HFFc6 (cell line): ENCODE measurements at regions not wholly inside any gene's neighbourhood (a gene's known extent, or its start where the extent isn't known, plus 50 kb on each side); places are given as distances from the start of the nearest gene placed in this dataset.

ENCODE experiments used
- DNase-seq: peaks from one replicate; pipeline ENCODE4 v3.0.0-alpha.2; 2018
- H3K27ac Mint-ChIP-seq: 2 replicates; pipeline ENCODE4 v1.8.0; 2020; ENCODE audit warnings: mild to moderate bottlenecking, mixed read lengths
- H3K27me3 Mint-ChIP-seq: 2 replicates; pipeline ENCODE4 v1.8.0; 2021; ENCODE audit warnings: mild to moderate bottlenecking, moderate library complexity, mixed read lengths; ENCODE audit not compliant: insufficient read depth
- H3K36me3 Mint-ChIP-seq: 2 replicates; pipeline ENCODE4 v1.8.0; 2021; ENCODE audit warnings: low read depth, mixed read lengths
- H3K4me1 Mint-ChIP-seq: 2 replicates; pipeline ENCODE4 v1.8.0; 2020; ENCODE audit warnings: low read depth, mixed read lengths
- H3K4me3 Mint-ChIP-seq: 2 replicates; pipeline ENCODE4 v1.8.0; 2020; ENCODE audit warnings: mild to moderate bottlenecking, moderate library complexity, mixed read lengths
- H3K9me3 Mint-ChIP-seq: 2 replicates; pipeline ENCODE4 v1.8.0; 2020; ENCODE audit warnings: mild to moderate bottlenecking, mixed read lengths
- CTCF ChIP-seq: fragments of 200-600 bp; sonication (generic); IDR thresholded peaks from 2 replicates; pipeline ENCODE4 v1.5.0; 2021; ENCODE audit warnings: antibody characterized with exemption, mild to moderate bottlenecking

- Mint-ChIP-seq H3K4me3 (no peak overlapping the region), H3K27ac (no peak overlapping the region), H3K4me1 (no peaks in the 10 kb centered on the region), H3K27me3 (no peaks in the 10 kb centered on the region; the same call in 1 of the 2 replicates), H3K9me3 (no peaks in the 10 kb centered on the region), H3K36me3 (no peaks in the 10 kb centered on the region)
- no peak for TF ChIP-seq CTCF
- DNase-seq: no peak
Observed at GRCh38 chr9:14524873-14525515, 168.2 kb downstream of the ZDHHC21 start.

- Mint-ChIP-seq H3K9me3 (no peaks in the 10 kb centered on the region), H3K27ac (no peak overlapping the region), H3K36me3 (no peaks in the 10 kb centered on the region), H3K27me3 (no peaks in the 10 kb centered on the region; the same call in 1 of the 2 replicates), H3K4me3 (no peak overlapping the region), H3K4me1 (no peaks in the 10 kb centered on the region)
- no peak for TF ChIP-seq CTCF
- DNase-seq: no peak
Observed at GRCh38 chr9:14523545-14523944, 169.7 kb downstream of the ZDHHC21 start.

- H3K36me3 Mint-ChIP-seq: no peaks in the 10 kb centered on the region
- no peak for DNase-seq
- H3K27ac Mint-ChIP-seq: no peak overlapping the region
- H3K4me1 Mint-ChIP-seq: no peaks in the 10 kb centered on the region
- H3K27me3 Mint-ChIP-seq: no peaks in the 10 kb centered on the region; the same call in 1 of the 2 replicates
- no peak for TF ChIP-seq CTCF
- H3K9me3 Mint-ChIP-seq: no peaks in the 10 kb centered on the region
- no peak overlapping the region for H3K4me3 Mint-ChIP-seq
Observed at GRCh38 chr9:14522627-14523379, 170.4 kb downstream of the ZDHHC21 start.

GRCh38 chr9:14520341-14520740 is 172.9 kb downstream of the ZDHHC21 start:
- H3K4me1 Mint-ChIP-seq: no peaks in the 10 kb centered on the region
- no peak overlapping the region for H3K4me3 Mint-ChIP-seq
- H3K27ac Mint-ChIP-seq: no peak overlapping the region
- no peaks in the 10 kb centered on the region; the same call in 1 of the 2 replicates for H3K27me3 Mint-ChIP-seq
- DNase-seq: no peak
- no peak for TF ChIP-seq CTCF
- no peaks in the 10 kb centered on the region for H3K36me3 Mint-ChIP-seq
- H3K9me3 Mint-ChIP-seq: no peaks in the 10 kb centered on the region

- no peak for DNase-seq
- Mint-ChIP-seq H3K4me3 (no peak overlapping the region), H3K4me1 (no peaks in the 10 kb centered on the region), H3K27ac (no peak overlapping the region), H3K27me3 (peaks cover 1% of the 10 kb centered on the region), H3K36me3 (no peaks in the 10 kb centered on the region), H3K9me3 (no peaks in the 10 kb centered on the region)
- TF ChIP-seq CTCF: no peak
Observed at GRCh38 chr9:14517154-14517906, 175.9 kb downstream of the ZDHHC21 start.
